Stimulated activated CD4-positive, alpha-beta T cell treated with anti-CD3 and anti-CD28 coated beads, Interleukin-15, amount 100 ng/mL, for 1 hour (primary cell): ENCODE measurements at regions not wholly inside any gene's neighbourhood (a gene's known extent, or its start where the extent isn't known, plus 50 kb on each side); places are given as distances from the start of the nearest gene placed in this dataset.
A peak's percentile ranks its signal among the peaks of the same experiment; 100 is the strongest.

Experiments used
- DNase-seq, 2 donors: peaks; one replicate each; pipeline ENCODE4 v3.0.0-alpha.2; 2020; ENCODE audit warnings: low read depth in 1 of 2, low spot score in 1 of 2

DNA sequence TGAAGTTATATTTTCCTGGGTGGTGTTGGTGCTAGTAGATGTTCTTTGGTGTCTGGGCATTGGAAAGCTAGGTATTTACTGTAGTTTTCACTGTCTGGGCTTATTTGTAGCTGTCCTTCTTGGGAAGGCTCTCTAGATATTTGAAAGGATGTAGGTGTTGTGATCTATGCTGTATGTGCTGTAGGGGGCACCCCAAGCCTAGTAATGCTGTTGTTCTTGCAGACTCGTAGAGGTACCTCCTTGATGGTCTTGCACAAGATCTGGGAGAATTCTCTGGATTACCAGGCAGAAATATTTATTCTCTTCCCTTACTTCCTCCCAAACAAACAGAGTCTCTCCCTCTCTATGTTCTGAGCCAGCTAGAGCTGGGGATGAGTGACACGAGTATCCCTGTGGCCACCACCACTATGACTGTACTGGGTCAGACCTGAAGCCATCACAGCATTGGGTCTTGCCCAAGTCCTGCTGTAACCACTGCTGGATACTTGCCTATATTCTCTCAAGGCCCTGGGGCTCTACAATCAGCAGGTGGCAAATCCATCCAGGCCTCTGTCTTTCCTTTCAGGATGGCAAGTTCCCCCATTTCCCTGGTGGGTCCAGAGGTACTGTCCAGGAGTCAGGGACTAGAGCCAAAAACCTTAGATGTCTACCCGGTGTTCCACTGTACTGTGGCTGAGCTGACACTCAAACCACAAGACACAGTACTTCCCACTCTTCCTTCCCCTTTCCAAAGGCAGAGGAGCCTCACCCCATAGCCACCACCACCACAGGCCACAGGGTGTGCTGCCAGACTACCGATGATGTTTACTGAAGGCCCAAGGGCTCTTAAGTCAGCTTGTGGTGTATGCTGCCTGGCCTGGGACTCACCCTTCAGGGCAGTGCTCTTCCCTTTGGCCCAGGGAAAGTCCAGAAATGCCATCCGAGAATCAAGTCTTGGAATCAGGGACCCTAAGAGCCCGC lies 195.2 kb upstream of the DPPA4 start:
- no peak for DNase-seq

DNA sequence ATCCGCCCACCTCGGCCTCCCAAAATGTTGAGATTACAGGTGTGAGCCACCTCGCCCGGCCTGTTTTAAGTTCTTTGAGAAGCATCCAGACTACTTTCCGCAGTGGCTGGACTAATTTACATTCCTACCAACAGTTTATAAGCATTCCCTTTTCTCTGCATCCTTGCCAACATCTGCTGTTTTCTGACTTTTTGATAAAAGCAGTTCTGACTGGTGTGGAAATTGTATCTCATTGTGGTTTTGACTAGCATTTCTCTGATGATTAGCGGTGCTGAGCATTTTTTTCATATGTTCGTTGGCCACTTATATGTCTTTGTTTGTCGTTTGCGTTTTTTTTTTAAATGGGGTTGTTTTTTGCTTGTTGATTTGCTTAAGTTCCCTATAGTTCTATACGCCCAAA lies 208.4 kb upstream of the DPPA4 start:
- no peak for DNase-seq

GRCh38 chr3:109548192-109548938 lies 211.0 kb upstream of the DPPA4 start:
- no peak for DNase-seq

DNA sequence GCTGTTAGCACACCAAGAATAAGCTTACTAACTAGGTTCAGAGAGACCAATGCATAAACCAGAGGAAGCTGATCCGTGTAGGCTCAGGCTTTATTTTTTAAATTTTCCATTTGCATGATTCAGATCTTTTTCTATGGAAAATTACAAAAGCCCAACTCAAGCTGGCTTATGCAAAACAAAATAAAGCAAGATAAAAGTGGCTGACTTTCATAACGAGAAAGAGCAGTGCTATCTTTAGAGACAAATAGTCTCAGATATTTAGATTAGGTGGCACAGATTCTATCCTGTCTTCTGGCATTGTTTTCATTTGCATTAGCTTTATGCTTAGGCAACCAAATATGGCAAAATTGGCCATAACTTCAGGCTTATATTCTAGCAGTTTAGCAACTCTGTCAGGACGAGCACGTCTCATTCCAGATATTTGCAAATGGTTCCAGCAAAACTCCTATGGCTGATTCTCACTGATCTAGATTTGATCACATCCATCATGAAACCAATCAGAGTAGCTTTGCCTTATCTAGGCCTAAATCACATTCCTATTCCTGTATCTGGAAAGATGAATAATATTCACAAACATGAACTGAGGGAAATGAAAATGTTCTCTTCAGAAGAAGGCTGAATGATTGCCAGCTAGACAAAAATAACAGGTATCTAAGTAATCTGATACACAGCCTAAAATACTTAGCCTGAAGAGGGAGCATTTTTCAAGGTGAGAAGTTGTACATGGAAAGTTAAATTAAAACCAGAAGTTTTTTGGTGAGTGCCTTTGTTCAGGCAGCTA lies 216.4 kb upstream of the DPPA4 start:
- no peak for DNase-seq

GRCh38 chr3:109559389-109559788 lies 222.0 kb upstream of the DPPA4 start:
- no peak for DNase-seq

GRCh38 chr3:109563149-109563548 lies 225.8 kb upstream of the DPPA4 start:
- peak in 1 of 2 donors; percentile 2 for DNase-seq

- DNase-seq = no peak
Measured at GRCh38 chr3:109569135-109569846, 231.9 kb upstream of the DPPA4 start.

DNA sequence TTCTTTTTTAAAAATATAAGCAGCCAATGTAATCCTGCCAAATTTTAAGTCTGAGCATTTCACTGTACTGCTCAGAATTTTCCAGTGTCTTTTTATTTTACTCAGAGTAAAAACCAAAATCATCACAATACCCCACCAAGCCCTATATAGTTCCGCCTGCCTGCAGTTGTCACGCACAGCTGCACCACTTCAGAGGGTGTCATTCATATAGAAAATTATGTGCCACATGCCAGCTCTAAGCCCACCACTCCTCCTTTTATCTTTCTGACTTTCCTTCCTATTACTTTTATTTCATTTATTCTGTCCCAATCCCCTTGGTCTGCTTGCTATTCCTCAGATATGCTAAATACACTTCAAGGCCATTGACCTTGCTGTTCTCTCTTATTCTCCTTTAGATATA lies 233.1 kb upstream of the DPPA4 start:
- DNase-seq = no peak

DNA sequence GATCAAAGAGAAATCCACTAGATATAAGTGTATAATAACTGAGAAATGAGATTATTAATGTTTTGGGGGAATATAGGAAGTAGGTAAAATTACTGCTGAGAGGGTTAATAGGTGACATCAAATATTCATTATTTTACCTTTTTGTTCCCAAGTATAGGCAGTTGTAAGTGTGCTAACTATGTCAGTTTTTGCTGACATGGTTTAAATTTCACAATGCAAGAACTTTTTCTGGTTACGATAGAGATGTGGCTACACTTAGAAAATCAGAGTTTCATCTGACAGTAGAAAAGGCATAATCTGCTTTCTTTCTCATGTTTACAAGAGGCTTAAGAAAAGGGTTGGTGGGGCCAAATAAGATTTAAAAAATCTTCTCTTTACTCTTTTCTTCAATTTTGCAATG lies 235.0 kb upstream of the DPPA4 start:
- DNase-seq = no peak

DNA sequence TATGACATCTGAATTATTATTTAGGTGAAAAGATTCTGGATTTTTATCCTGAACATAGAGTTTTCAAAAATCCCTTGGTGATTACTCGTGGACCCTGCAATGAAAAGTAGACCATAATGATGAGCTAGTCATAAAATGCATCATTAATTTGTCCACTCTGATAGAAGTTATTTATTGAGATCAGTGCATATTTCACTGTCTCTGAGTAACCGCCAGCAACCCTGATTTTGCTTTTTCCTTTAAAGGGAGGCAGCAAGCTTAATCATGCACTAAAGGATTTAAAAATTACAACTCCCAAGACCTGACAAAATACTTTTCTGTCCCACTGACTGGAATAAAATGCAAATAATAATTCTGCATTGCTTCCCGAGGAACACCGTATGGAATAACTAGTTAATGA lies 259.6 kb upstream of the DPPA4 start:
- DNase-seq = no peak

GRCh38 chr3:109597444-109597843 lies 260.1 kb upstream of the DPPA4 start:
- no peak for DNase-seq

- DNase-seq = no peak
Measured at GRCh38 chr3:109607897-109608296, 270.6 kb upstream of the DPPA4 start.

DNA sequence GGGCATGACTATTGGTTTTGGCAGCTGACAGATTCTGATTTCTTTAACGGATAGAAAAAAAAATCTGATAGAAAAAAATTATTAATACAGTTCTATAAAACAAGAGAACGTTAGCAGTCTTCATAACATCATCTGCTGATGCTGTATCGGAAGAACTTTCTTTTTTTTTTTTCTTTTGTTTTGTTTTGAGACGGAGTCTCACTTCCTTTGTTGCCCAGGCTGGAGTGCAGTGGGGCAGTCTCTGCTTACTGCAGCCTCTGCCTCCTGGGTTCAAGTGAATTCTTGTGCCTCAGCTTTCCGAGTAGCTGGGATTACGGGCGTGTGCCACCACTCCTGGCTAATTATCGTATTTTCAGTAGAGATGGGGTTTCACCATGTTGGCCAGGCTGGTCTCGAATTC lies 271.2 kb upstream of the DPPA4 start:
- no peak for DNase-seq

DNA sequence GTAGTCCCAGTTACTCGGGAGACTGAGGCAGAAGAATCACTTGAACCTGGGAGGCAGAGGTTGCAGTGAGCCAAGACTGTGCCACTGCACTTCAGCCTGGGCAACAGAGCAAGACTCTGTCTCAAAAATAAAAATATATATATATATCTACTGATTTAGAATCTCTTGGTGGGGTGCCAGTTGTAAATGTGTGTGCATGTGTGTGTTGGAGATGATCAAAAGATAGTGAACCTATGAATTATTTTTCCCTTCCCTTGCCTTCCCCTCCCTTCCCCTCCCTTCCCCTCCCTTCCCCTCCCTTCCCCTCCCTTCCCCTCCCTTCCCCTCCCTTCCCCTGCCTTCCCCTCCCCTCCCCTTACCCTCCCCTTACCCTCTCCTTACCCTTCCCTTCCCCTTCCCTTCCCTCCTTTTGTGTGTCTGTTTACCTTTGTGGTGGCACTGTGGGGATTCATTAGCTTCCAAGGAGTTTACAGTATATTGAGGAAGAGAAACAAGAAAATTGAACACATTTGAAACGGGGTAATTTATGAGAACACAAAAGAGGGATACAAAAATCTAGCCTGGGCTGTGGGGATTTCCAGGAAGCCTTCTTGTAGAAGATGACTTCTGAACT lies 281.5 kb upstream of the DPPA4 start:
- no peak for DNase-seq

DNA sequence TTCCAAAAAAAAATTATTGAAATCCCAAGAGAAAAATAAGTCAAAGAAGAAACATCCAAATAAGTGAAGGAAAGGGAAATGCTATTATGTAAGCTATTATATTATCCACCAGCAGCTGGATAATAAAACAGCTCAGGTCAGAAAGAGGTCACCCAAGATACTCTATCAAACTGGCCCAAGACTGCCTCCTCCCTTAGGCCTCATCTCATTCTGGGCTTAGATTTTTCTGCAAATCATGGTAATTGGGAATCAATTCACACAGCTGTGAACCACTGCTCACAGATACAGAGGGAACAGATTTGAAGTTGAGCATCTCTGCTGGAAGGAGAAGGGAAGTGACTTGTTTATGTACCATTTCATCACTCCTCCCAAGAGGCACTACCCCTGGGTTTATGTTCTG lies 294.6 kb upstream of the DPPA4 start:
- DNase-seq = no peak

GRCh38 chr3:109640146-109640652 lies 302.9 kb upstream of the DPPA4 start:
- DNase-seq = no peak

- no peak for DNase-seq
Measured at GRCh38 chr3:109642025-109642424, 304.7 kb upstream of the DPPA4 start.

GRCh38 chr3:109643590-109643989 lies 306.2 kb upstream of the DPPA4 start:
- no peak for DNase-seq

DNA sequence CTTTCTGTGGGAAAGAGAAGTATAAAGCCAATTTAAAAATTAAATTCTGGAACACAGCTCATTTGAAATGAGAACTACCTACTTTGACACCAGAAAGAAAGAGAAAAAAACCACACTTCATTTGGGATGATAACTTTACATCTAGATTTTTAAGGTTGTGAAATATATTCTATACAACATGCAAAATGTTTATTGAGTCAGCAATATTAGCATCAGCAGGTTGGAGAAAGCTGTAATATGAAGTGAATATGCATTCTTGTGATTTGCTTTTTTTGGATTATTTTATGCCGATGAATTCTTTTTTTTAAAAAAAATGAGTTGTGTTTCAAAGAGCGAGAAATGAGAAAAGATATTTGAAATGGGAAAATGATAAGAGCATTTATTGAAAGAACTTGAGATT lies 307.0 kb upstream of the DPPA4 start:
- no peak for DNase-seq

DNA sequence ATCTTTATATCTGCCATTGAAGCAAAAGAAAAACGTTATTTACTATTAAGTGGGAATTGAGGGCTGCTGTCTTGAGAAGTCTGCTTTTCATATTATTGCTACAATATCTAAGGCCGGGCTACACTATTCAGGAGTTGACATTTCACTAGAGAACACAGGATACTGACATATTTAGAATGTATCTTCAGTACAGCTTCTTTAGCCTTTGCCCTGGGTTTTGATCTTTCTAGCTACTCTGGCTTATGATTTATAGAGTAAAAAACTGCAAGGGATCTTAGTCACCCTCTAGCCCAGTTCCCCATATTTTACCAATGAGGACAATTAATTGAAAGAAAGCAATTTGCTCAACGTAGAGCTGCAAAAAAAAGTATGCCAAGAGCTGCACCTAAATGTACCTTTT lies 307.4 kb upstream of the DPPA4 start:
- no peak for DNase-seq
